ENCODE measurements at regions not wholly inside any gene's neighbourhood (a gene's known extent, or its start where the extent isn't known, plus 50 kb on each side); places are given as distances from the start of the nearest gene placed in this dataset.

DNA sequence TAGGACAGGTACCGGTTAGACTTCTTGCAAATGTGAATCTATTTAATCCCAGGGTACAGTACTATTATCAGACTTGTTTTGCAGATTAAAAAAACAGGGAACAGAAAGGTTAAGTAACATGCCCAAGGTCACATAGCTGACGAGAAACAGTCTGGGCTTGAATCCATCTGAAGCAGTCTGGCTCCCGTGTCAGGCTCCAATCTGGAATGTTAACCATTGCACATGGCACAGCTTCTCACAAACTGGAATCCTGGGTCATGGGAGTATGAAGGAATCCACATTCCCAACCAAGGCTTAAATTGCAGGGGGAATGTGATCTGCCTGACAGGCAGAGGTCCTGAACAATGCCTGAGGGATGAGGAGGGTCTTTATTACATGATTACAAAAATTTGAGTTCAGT is 187.5 kb upstream of the SPTLC3 start:
- TF ChIP-seq POLR2AphosphoS5 (IDR thresholded peaks at IDR 0.05) (no peak), POLR2A (IDR thresholded peaks at IDR 0.05) (no peak)
- TF ChIP-seq, protein P1, sequence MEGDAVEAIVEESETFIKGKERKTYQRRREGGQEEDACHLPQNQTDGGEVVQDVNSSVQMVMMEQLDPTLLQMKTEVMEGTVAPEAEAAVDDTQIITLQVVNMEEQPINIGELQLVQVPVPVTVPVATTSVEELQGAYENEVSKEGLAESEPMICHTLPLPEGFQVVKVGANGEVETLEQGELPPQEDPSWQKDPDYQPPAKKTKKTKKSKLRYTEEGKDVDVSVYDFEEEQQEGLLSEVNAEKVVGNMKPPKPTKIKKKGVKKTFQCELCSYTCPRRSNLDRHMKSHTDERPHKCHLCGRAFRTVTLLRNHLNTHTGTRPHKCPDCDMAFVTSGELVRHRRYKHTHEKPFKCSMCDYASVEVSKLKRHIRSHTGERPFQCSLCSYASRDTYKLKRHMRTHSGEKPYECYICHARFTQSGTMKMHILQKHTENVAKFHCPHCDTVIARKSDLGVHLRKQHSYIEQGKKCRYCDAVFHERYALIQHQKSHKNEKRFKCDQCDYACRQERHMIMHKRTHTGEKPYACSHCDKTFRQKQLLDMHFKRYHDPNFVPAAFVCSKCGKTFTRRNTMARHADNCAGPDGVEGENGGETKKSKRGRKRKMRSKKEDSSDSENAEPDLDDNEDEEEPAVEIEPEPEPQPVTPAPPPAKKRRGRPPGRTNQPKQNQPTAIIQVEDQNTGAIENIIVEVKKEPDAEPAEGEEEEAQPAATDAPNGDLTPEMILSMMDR (IDR thresholded peaks at IDR 0.05), result no peak
